H1 (cell line): ENCODE measurements at regions not wholly inside any gene's neighbourhood (a gene's known extent, or its start where the extent isn't known, plus 50 kb on each side); places are given as distances from the start of the nearest gene placed in this dataset.

Experiments
- CTCF ChIA-PET: fragments of 300-600 bp; sonication (Branson Sonifier 250); formaldehyde crosslinking; loops from one replicate; lab custom pipeline; 2021; ENCODE audit not compliant: partially characterized antibody; lab: Charles Lee
- POLR2A ChIA-PET: fragments of 300-600 bp; sonication (Branson Sonifier 250); formaldehyde crosslinking; loops from one replicate; lab custom pipeline; 2021; ENCODE audit warnings: inconsistent platforms; ENCODE audit not compliant: partially characterized antibody; lab: Charles Lee
- DNase-seq, 2 experiments: peaks; one replicate each; pipeline versions ENCODE4 v3.0.0 to v3.0.0-alpha.2; 2010 to 2022; ENCODE audit warnings: low spot score in 2 of 2, low read depth in 1 of 2, mixed read lengths in 1 of 2
- FAIRE-seq: peaks from 2 replicates; lab custom pipeline; 2011; peaks lifted over from hg19 to GRCh38; lab: Jason Lieb, UNC
- H2AFZ ChIP-seq: 2 replicates; pipeline ENCODE4 v1.8.1; 2012; ENCODE audit warnings: low read length, inconsistent platforms
- H2AK5ac ChIP-seq: 2 replicates; pipeline ENCODE4 v1.6.1; 2013; ENCODE audit warnings: low read depth, low read length
- H2BK120ac ChIP-seq: replicated peaks from 2 replicates; pipeline ENCODE3; 2013; ENCODE audit warnings: low read depth, low read length, inconsistent platforms
- H2BK12ac ChIP-seq: 2 replicates; pipeline ENCODE4 v1.6.1; 2013; ENCODE audit warnings: low read depth, low read length
- H2BK15ac ChIP-seq: 2 replicates; pipeline ENCODE4 v1.6.1; 2013; ENCODE audit warnings: low read length
- H2BK20ac ChIP-seq: 2 replicates; pipeline ENCODE4 v1.6.1; 2013; ENCODE audit warnings: low read length
- H2BK5ac ChIP-seq: 2 replicates; pipeline ENCODE4 v1.6.1; 2013; ENCODE audit warnings: low read depth, low read length
- H3K14ac ChIP-seq: 2 replicates; pipeline ENCODE4 v1.6.1; 2013; ENCODE audit warnings: inconsistent platforms; ENCODE audit not compliant: insufficient read length
- H3K18ac ChIP-seq: 2 replicates; pipeline ENCODE4 v1.6.1; 2013; ENCODE audit warnings: low read length; ENCODE audit errors: extremely low read depth
- H3K23ac ChIP-seq: 2 replicates; pipeline ENCODE4 v1.6.1; 2013; ENCODE audit warnings: inconsistent platforms; ENCODE audit not compliant: insufficient read length
- H3K23me2 ChIP-seq: 2 replicates; pipeline ENCODE4 v1.6.1; 2013; ENCODE audit warnings: low read depth, low read length
- H3K27ac ChIP-seq: 2 replicates; pipeline ENCODE4 v1.6.1; 2011; ENCODE audit warnings: low read depth, low read length, inconsistent platforms
- H3K27me3 ChIP-seq, 4 experiments: replicated peaks in 1 of 4; 1 replicate in 1 of 4; 2 replicates in 3 of 4; pipeline versions ENCODE4 v1.6.1 to v1.8.1; 2011 to 2013; ENCODE audit warnings: low read length in 3 of 4, mild to moderate bottlenecking in 3 of 4, inconsistent platforms in 2 of 4, mixed read lengths in 2 of 4, moderate library complexity in 1 of 4; ENCODE audit not compliant: control insufficient read depth in 3 of 4, insufficient read depth in 3 of 4; ENCODE audit errors: extremely low read depth in 1 of 4
- H3K36me3 ChIP-seq, 4 experiments: 2 replicates each; pipeline versions ENCODE4 v1.6.1 to v1.8.1; 2011 to 2013; ENCODE audit warnings: mild to moderate bottlenecking in 4 of 4, low read length in 3 of 4, moderate library complexity in 2 of 4, control low read depth in 1 of 4, inconsistent platforms in 1 of 4; ENCODE audit not compliant: insufficient read depth in 4 of 4, control insufficient read depth in 2 of 4
- H3K4ac ChIP-seq: replicated peaks from 2 replicates; pipeline ENCODE3; 2013; ENCODE audit warnings: low read length, low read depth, mixed read lengths, inconsistent platforms; ENCODE audit not compliant: insufficient read length
- H3K4me1 ChIP-seq, 4 experiments: replicated peaks in 1 of 4; 1 replicate in 1 of 4; 2 replicates in 3 of 4; pipeline versions ENCODE4 v1.6.1 to v1.8.1; 2011 to 2013; ENCODE audit warnings: low read length in 3 of 4, inconsistent platforms in 2 of 4, mixed read lengths in 1 of 4; ENCODE audit not compliant: insufficient read depth in 4 of 4, control insufficient read depth in 3 of 4
- H3K4me2 ChIP-seq, 2 experiments: 2 replicates each; pipeline versions ENCODE4 v1.6.1 to v1.8.1; 2011 to 2013; ENCODE audit warnings: low read depth in 2 of 2, low read length in 2 of 2, control low read depth in 1 of 2, inconsistent platforms in 1 of 2, mild to moderate bottlenecking in 1 of 2; ENCODE audit not compliant: insufficient read depth in 1 of 2
- H3K4me3 ChIP-seq, 4 experiments: fragments of 200-600, 300-600 bp in 1 of 4; sonication (generic), shearing (Covaris generic), sonication (Bioruptor Twin) in 1 of 4; 2 replicates each; pipeline versions ENCODE4 v1.5.1 to v1.8.1; 2011 to 2016; ENCODE audit warnings: low read length in 4 of 4, low read depth in 3 of 4, control low read depth in 2 of 4, inconsistent platforms in 2 of 4, mild to moderate bottlenecking in 2 of 4, mixed read lengths in 1 of 4, moderate library complexity in 1 of 4; ENCODE audit not compliant: insufficient read depth in 2 of 4; ENCODE audit errors: extremely low read depth in 1 of 4
- H3K56ac ChIP-seq: replicated peaks from 2 replicates; pipeline ENCODE3; 2013; ENCODE audit warnings: low read depth, mild to moderate bottlenecking, mixed read lengths, low read length, inconsistent platforms; ENCODE audit not compliant: insufficient read length
- H3K79me1 ChIP-seq: 2 replicates; pipeline ENCODE4 v1.6.1; 2013; ENCODE audit warnings: low read depth, low read length, control low read depth
- H3K79me2 ChIP-seq, 2 experiments: 2 replicates each; pipeline versions ENCODE4 v1.6.1 to v1.8.1; 2012 to 2013; ENCODE audit warnings: low read length in 2 of 2, mild to moderate bottlenecking in 2 of 2, inconsistent platforms in 1 of 2; ENCODE audit not compliant: insufficient read depth in 2 of 2, control insufficient read depth in 1 of 2
- H3K9ac ChIP-seq, 4 experiments: replicated peaks in 1 of 4; 1 replicate in 1 of 4; 2 replicates in 3 of 4; pipeline versions ENCODE4 v1.6.1 to v1.8.1; 2011 to 2013; ENCODE audit warnings: low read depth in 3 of 4, low read length in 3 of 4, control low read depth in 2 of 4, mild to moderate bottlenecking in 2 of 4, moderate library complexity in 2 of 4, inconsistent platforms in 1 of 4; ENCODE audit errors: extremely low read depth in 1 of 4
- H3K9me3 ChIP-seq, 2 experiments: 2 replicates each; pipeline versions ENCODE4 v1.6.1 to v1.8.1; 2012 to 2013; ENCODE audit warnings: mild to moderate bottlenecking in 2 of 2, moderate library complexity in 2 of 2, control low read depth in 1 of 2, inconsistent platforms in 1 of 2, low read depth in 1 of 2, low read length in 1 of 2, mixed read lengths in 1 of 2; ENCODE audit not compliant: insufficient read depth in 2 of 2
- H4K20me1 ChIP-seq, 2 experiments: replicated peaks in 1 of 2; 2 replicates each; pipeline versions ENCODE3 to v1.8.1; 2011 to 2013; ENCODE audit warnings: inconsistent platforms in 2 of 2, low read length in 2 of 2, mild to moderate bottlenecking in 1 of 2; ENCODE audit not compliant: insufficient read depth in 2 of 2, control insufficient read depth in 1 of 2
- H4K5ac ChIP-seq: 2 replicates; pipeline ENCODE4 v1.6.1; 2013; ENCODE audit warnings: low read length, low read depth, mixed read lengths, inconsistent platforms; ENCODE audit not compliant: insufficient read length
- H4K8ac ChIP-seq: 2 replicates; pipeline ENCODE4 v1.8.0; 2013; ENCODE audit warnings: mild to moderate bottlenecking, moderate library complexity, low read length, inconsistent platforms; ENCODE audit not compliant: insufficient read depth; ENCODE audit errors: extremely low read depth
- H4K91ac ChIP-seq: replicated peaks from 2 replicates; pipeline ENCODE3; 2013; ENCODE audit warnings: low read length, mixed read lengths, inconsistent platforms; ENCODE audit not compliant: insufficient read length
- CBX8 ChIP-seq: fragments of 300-800, 300-1000 bp; sonication (generic); IDR thresholded peaks from 2 replicates; pipeline ENCODE4 v1.7.1; 2016; ENCODE audit warnings: low read depth, low read length, borderline replicate concordance
- EP300 ChIP-seq, 2 experiments: IDR thresholded peaks; 1 replicate in 1 of 2; 2 replicates in 1 of 2; pipeline ENCODE4 v1.6.1; 2011 to 2012; ENCODE audit warnings: low read depth in 2 of 2, low read length in 2 of 2, mild to moderate bottlenecking in 2 of 2, borderline replicate concordance in 1 of 2, inconsistent platforms in 1 of 2, moderate library complexity in 1 of 2
- KDM1A ChIP-seq: fragments of 200-600, 300-600 bp; sonication (generic); IDR thresholded peaks from 2 replicates; pipeline ENCODE4 v1.7.1; 2016; ENCODE audit warnings: mild to moderate bottlenecking, low read length, borderline replicate concordance
- PHF8 ChIP-seq: fragments of 200-600 bp; sonication (generic); conservative IDR thresholded peaks from 2 replicates; pipeline ENCODE4 v1.7.1; 2012; ENCODE audit warnings: low read depth, mild to moderate bottlenecking, inconsistent platforms, low read length, moderate library complexity
- SP2 ChIP-seq: IDR thresholded peaks from 2 replicates; pipeline ENCODE4 v1.6.1; 2012; ENCODE audit warnings: mild to moderate bottlenecking, low read length, inconsistent platforms
- WGBS, 2 experiments: shearing (Covaris generic) in 1 of 2; methylation state at CpG; one replicate each; pipeline versions ENCODE4 v1.1.6 to v1.1.7; 2013 to 2015; ENCODE audit warnings: low lambda C conversion rate in 2 of 2, mixed read lengths in 2 of 2, inconsistent platforms in 1 of 2, low coverage in 1 of 2, missing lambda C conversion rate in 1 of 2; ENCODE audit not compliant: insufficient replicate concordance in 2 of 2, insufficient coverage in 1 of 2, insufficient read length in 1 of 2; ENCODE audit errors: extremely low coverage in 1 of 2, missing lambda C conversion rate in 1 of 2; 5-methylcytosine and 5-hydroxymethylcytosine counted together

GRCh38 chr2:85961053-85961452 lies 72.3 kb upstream of the ST3GAL5 start:
- no peak for DNase-seq
- no peaks in the 10 kb centered on the region for H4K20me1 ChIP-seq
- H3K4ac ChIP-seq, result no peak overlapping the region
- H3K18ac ChIP-seq, result no peak overlapping the region
- no peaks in the 10 kb centered on the region for H3K79me2 ChIP-seq
- H3K27ac ChIP-seq, result no peak overlapping the region
- CTCF ChIA-PET, result interaction anchor here (0.6 to 1.7 kb wide), 5 partner anchors 11 to 614 kb away, joined by 3 to 4 read pairs (median 3); no protein-coding TSS in a partner anchor
- POLR2A ChIA-PET, result no interaction called here
- no peak overlapping the region for H2AK5ac ChIP-seq
- TF ChIP-seq CBX8 (no peak), PHF8 (no peak), SP2 (no peak), EP300 (IDR thresholded peaks at IDR 0.05; ENCODE audit: borderline replicate concordance in 1 of 2, low read depth in 2 of 2, low read length in 2 of 2) (no peak), KDM1A (no peak)
- no peak overlapping the region for H3K9ac ChIP-seq
- no peaks in the 10 kb centered on the region for H3K36me3 ChIP-seq
- FAIRE-seq, result no peak
- H2BK15ac ChIP-seq, result no peak overlapping the region
- H3K4me3 ChIP-seq, result no peak overlapping the region
- H2BK12ac ChIP-seq, result no peak overlapping the region
- H2BK120ac ChIP-seq, result no peak overlapping the region
- peaks cover 0 to 7% (median 5%) of the 10 kb centered on the region in 4 experiments; a peak in 3 of 7 replicates for H3K4me1 ChIP-seq
- H2AFZ ChIP-seq, result no peak overlapping the region
- no peak overlapping the region for H3K14ac ChIP-seq
- H3K9me3 ChIP-seq, result peaks cover 14 to 29% of the 10 kb centered on the region in 2 experiments
- no peak overlapping the region for H4K91ac ChIP-seq
- H2BK20ac ChIP-seq, result no peak overlapping the region
- H4K5ac ChIP-seq, result no peak overlapping the region
- no peaks in the 10 kb centered on the region for H3K79me1 ChIP-seq
- H3K56ac ChIP-seq, result no peak overlapping the region
- no peak overlapping the region for H3K4me2 ChIP-seq
- no peak overlapping the region for H3K23ac ChIP-seq
- no peaks in the 10 kb centered on the region for H3K27me3 ChIP-seq
- no peaks in the 10 kb centered on the region for H3K23me2 ChIP-seq
- H4K8ac ChIP-seq, result no peak overlapping the region
- WGBS, 2 experiments, result 83% methylated on average over 2 of the region's 2 CpGs; no CpG with 5 or more reads in 1 of the 2 experiments
- H2BK5ac ChIP-seq, result no peak overlapping the region
